Activated T-cell treated with anti-CD3 and anti-CD28 coated beads, Interleukin-2, amount 50 U/mL, for 72 hours (primary cell): ENCODE measurements at regions not wholly inside any gene's neighbourhood (a gene's known extent, or its start where the extent isn't known, plus 50 kb on each side); places are given as distances from the start of the nearest gene placed in this dataset.

ENCODE experiments used
- ATAC-seq, 2 donors: fragments of 150-1000 bp; cut with Tn5 transposase; replicated peaks in 1 of 2; 2 replicates each; pipeline ENCODE4 v1.10.0; 2021; ENCODE audit warnings: moderate library complexity in 2 of 2, mild to moderate bottlenecking in 1 of 2
- DNase-seq, 2 donors: peaks; one replicate each; pipeline ENCODE4 v3.0.0; 2021 to 2022; ENCODE audit warnings: mixed read lengths in 1 of 2
- H3K27ac Mint-ChIP-seq: one replicate; pipeline ENCODE4 v1.8.0; 2022; ENCODE audit warnings: mild to moderate bottlenecking, moderate library complexity, mixed read lengths
- H3K27me3 Mint-ChIP-seq: one replicate; pipeline ENCODE4 v1.8.0; 2022; ENCODE audit warnings: low read depth, mixed read lengths
- H3K36me3 Mint-ChIP-seq, 2 donors: one replicate each; pipeline ENCODE4 v1.8.0; 2022; ENCODE audit warnings: mixed read lengths in 2 of 2, mild to moderate bottlenecking in 1 of 2; ENCODE audit not compliant: insufficient read depth in 2 of 2
- H3K4me1 Mint-ChIP-seq: one replicate; pipeline ENCODE4 v1.8.0; 2022; ENCODE audit warnings: low read depth, mixed read lengths
- H3K4me3 Mint-ChIP-seq, 2 donors: one replicate each; pipeline ENCODE4 v1.8.0; 2022; ENCODE audit warnings: mild to moderate bottlenecking in 2 of 2, mixed read lengths in 2 of 2, moderate library complexity in 2 of 2
- H3K9me3 Mint-ChIP-seq, 2 donors: one replicate each; pipeline ENCODE4 v1.8.0; 2022; ENCODE audit warnings: mixed read lengths in 2 of 2

DNA sequence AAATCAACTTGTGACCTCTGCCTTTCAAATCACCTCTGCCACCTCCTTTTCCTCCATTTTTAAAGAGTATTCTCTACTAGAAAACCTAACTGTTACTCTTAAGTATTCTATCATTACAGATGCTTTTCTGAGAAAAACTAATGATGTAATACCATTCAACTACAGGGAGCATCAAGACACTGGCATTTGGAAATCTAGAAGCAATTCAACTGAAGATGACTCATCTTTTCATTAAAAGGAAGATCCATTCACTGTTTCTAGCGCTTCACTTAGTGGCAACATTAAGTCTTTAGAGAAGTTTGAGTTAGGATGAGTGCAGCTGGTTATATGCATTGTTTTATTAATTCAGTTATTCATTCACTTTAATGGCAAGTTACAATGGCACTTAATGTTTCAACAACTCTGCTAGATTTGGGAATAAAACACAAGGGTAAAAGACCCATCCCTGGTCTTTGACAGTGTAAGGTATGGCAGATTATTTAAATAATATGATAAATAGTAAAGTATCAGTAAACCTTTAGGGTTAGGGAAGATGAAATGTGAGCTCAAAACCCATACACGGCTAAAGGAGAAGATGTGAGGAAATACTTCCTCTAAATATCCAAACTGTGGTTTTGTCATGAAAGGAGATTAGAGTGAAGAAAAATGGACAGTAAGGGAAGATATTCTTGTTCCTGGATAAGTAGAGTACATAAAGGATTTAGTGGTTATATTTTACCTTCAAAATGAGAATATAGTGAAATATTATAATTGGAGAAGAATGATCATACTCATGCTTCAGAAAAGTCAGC, 61.7 kb downstream of the KCNJ2 start:
- H3K4me1 Mint-ChIP-seq: no peaks in the 10 kb centered on the region
- DNase-seq (no peak), ATAC-seq (no peak)
- H3K27ac Mint-ChIP-seq: no peak overlapping the region
- H3K36me3 Mint-ChIP-seq: no peaks in the 10 kb centered on the region
- H3K4me3 Mint-ChIP-seq: no peak overlapping the region
- peaks cover 3 to 4% of the 10 kb centered on the region in 2 donors for H3K9me3 Mint-ChIP-seq
- H3K27me3 Mint-ChIP-seq: no peaks in the 10 kb centered on the region

DNA sequence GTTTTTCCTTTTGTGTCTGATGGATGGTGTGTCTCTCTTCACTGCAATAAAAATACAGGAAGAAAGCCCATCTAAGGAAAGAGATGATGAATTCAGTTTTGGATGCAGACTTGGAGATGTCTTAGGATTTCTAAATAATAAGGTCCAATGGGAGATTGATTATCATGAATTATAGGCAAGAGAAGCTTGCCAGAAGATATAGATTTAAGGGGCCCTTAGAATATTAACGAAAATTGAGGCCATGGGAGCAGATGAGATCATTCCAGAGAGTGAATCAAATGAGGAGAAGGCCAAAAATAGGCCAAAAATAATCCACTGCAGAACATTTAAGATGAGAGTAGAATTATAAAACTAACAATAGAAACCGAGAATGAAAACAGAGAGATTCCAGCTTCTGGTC, 63.1 kb downstream of the KCNJ2 start:
- ATAC-seq (no peak), DNase-seq (no peak)
- Mint-ChIP-seq H3K27me3 (no peaks in the 10 kb centered on the region), H3K9me3 (peaks cover 6 to 11% of the 10 kb centered on the region in 2 donors), H3K4me3 (no peak overlapping the region), H3K27ac (no peak overlapping the region), H3K36me3 (no peaks in the 10 kb centered on the region), H3K4me1 (no peaks in the 10 kb centered on the region)

DNA sequence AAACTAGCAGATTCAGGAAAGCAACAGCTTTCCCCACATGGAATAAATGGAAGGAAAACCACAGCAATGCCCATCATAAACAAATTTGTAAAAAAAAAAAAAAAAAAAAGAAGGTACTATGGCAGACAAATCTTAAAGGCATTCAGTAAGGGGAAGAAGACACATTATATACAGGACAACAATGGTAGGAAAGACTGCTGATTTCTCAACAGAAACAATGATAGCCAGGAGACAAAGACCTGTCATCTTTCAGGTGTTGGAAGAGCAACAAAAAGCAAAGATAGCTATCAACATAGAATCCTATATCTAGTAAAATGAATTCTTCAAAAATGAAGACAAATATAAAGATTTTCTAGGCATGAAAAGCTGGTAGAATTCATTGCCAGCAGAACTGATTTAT, 65.9 kb downstream of the KCNJ2 start:
- Mint-ChIP-seq H3K4me3 (no peak overlapping the region), H3K27ac (no peak overlapping the region), H3K36me3 (no peaks in the 10 kb centered on the region), H3K27me3 (no peaks in the 10 kb centered on the region), H3K4me1 (no peaks in the 10 kb centered on the region), H3K9me3 (peaks cover 6 to 13% of the 10 kb centered on the region in 2 donors)
- no peak for ATAC-seq
- DNase-seq: no peak

DNA sequence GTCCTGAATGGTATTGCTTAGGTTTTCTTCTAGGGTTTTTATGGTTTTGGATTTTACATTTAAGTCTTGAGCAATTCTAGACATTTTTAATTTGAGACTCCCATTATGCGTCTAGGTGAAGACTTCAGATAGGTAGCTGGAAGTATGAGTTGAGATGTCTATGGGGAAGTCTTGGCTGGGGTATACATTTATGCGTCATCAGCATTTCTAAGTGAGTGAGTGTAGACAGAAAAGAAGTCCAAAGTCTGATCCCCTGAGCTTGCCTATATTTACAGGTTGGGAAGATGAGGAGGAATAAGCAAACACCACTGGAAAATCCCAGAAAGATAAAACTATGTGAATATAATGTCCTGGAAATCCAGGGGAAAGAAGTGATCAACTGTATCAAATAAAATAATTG, 68.9 kb downstream of the KCNJ2 start:
- Mint-ChIP-seq H3K4me1 (no peaks in the 10 kb centered on the region), H3K9me3 (peaks cover 3 to 11% of the 10 kb centered on the region in 2 donors), H3K36me3 (no peaks in the 10 kb centered on the region), H3K27me3 (no peaks in the 10 kb centered on the region), H3K27ac (no peak overlapping the region), H3K4me3 (no peak overlapping the region)
- ATAC-seq (no peak), DNase-seq (no peak)

DNA sequence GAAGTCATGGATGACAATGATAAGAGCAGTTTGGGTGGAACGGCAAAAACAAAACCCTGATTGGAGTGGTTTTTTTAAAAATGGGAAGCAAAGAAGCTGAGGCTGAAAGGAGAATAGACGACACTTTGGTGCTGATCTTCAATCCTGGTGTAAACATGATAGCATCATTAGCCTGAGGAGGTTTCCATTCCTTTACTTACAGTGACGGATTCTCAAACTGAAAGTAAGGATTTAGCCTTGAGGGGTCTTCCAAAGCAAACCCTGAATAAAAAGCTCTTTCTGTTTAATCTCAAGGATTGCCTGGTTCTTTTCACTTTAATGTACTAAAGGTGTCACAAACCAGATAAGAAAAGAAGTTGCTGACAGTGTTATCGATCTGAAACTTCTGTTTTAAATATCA, 69.3 kb downstream of the KCNJ2 start:
- Mint-ChIP-seq H3K9me3 (peaks cover 3 to 11% of the 10 kb centered on the region in 2 donors), H3K4me1 (no peaks in the 10 kb centered on the region), H3K4me3 (no peak overlapping the region), H3K27me3 (no peaks in the 10 kb centered on the region), H3K36me3 (no peaks in the 10 kb centered on the region), H3K27ac (no peak overlapping the region)
- DNase-seq (no peak), ATAC-seq (no peak)

DNA sequence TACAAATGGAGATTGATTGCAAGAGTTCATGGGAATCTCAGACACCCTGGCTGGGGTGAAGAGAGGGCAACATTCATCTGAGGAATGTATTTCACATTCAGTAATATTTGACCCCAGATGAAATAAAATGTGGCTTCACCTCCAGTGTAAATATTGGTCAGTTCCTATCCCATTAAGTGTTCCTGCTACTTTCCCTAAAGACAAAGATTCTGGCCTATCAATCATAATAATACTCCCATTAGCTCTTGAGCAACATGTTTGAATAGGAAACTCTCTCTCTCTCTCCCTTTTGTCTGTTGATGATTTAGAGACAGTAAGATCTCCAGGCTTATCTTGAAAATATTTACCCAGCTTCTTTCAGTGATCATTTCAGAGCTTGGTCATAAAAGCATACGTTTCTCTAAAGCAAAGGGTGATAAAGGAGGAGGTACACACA, 70.1 kb downstream of the KCNJ2 start:
- peaks cover 3 to 11% of the 10 kb centered on the region in 2 donors for H3K9me3 Mint-ChIP-seq
- H3K27ac Mint-ChIP-seq: no peak overlapping the region
- H3K4me3 Mint-ChIP-seq: no peak overlapping the region
- ATAC-seq (no peak), DNase-seq (no peak)
- no peaks in the 10 kb centered on the region for H3K27me3 Mint-ChIP-seq
- H3K36me3 Mint-ChIP-seq: no peaks in the 10 kb centered on the region
- no peaks in the 10 kb centered on the region for H3K4me1 Mint-ChIP-seq

DNA sequence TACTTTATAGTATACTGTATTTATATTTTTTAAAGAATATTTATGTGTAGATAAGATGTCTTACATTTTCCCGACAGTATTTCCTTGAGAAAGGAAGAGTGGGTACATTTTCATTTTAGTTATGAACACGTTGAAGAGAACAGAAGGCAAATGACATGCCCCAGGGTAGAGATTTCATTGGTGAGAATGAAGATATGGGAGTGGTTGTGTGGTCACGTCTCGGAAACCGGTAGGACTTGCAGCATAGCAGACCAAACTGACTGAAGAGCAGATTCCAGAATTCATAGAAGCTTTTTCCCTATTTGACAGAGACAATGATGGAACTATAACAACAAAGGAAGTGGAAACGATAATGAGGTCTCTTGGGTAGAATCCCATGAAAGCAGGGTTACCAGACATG, 71.7 kb downstream of the KCNJ2 start:
- Mint-ChIP-seq H3K4me1 (no peaks in the 10 kb centered on the region), H3K27ac (no peak overlapping the region), H3K4me3 (no peak overlapping the region), H3K27me3 (no peaks in the 10 kb centered on the region), H3K9me3 (peaks cover 3 to 9% of the 10 kb centered on the region in 2 donors), H3K36me3 (no peaks in the 10 kb centered on the region)
- ATAC-seq (no peak), DNase-seq (no peak)

DNA sequence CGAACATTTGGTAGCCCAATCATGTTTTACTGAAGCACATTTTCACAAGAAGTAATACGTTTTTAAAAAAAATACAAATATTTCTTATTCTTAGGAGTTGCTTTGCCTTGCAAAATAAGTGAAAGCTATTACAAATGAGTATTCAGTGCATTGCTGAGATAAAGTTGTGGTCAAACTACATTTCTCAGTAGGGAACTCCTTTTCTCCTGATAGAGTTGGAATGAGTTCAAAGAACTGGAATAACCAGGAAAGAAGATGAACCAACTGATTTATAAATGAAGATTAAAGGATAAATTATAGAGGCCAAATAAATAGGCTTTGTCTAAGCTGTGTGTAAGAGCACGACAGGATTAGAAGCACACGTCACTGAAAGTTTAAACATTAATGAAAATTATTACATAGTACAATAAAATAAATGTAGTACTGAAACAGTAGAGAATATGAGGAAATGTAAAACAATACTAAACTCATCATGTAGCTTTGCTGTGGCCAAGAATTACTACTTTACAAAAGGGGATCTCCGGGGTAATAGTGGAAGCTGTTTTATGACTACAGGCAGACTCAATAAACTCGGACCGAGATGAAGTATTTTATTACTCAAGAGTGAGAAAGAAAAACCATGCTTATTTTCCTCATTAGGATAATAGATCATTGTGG, 73.6 kb downstream of the KCNJ2 start:
- no peak for ATAC-seq
- Mint-ChIP-seq H3K4me1 (no peaks in the 10 kb centered on the region), H3K27me3 (no peaks in the 10 kb centered on the region), H3K9me3 (no peaks in the 10 kb centered on the region), H3K36me3 (no peaks in the 10 kb centered on the region), H3K4me3 (no peak overlapping the region), H3K27ac (no peak overlapping the region)
- DNase-seq: no peak

DNA sequence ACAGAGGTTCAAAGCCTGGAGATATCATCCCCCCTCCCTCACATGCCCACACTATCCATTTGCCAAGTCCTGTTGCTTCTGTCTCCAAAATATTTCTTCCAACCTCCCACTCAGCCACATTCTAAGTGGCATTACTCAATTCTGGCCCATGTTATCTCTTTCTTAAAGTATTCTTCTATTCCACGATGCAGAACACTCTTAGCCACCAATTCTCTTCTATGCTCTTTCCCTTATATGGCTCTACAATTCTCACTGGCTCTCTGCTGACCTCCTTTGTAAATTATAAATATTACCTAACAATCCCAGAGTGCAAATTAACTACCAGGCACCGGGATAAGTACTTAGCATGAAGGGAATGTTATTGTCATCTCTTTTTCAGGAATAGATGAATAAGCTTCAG, 82.4 kb downstream of the KCNJ2 start:
- Mint-ChIP-seq H3K9me3 (no peaks in the 10 kb centered on the region), H3K27me3 (no peaks in the 10 kb centered on the region), H3K4me3 (no peak overlapping the region), H3K36me3 (no peaks in the 10 kb centered on the region), H3K27ac (no peak overlapping the region), H3K4me1 (no peaks in the 10 kb centered on the region)
- ATAC-seq (no peak), DNase-seq (no peak)

DNA sequence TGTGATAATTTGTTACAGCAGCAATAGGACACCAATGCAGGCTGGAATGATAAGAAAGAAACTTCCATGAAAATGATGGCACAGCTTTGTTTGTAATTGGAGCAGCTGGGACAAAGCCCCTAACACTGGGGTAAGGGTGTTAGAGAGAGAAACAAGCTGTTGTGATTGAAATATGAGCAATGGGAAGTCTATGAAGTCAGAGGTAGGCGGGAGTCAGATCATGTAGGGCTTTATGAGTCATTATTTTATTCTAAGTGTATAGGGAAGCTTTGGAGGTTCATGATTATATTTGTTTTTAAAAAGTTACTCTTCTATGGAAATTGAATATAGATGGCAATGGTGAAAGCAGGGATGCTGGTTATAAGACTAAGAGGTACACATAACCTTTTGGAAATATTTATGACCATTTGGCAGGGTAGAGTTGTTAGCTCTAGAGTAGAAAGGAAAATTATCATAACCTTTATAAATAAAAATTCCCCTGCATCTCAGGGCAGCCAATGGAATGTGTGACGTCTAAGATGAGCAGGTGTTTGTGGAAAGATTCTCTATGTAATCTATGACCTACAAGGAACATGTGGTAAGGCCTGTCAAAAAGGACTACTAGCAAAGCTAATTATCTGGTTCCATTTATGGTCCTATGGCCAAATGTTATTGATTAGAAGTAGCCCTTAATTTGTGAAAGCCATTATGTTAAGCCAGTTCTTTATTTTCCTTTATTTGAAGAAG, 85.6 kb downstream of the KCNJ2 start:
- Mint-ChIP-seq H3K9me3 (no peaks in the 10 kb centered on the region), H3K36me3 (no peaks in the 10 kb centered on the region), H3K4me1 (no peaks in the 10 kb centered on the region), H3K27me3 (no peaks in the 10 kb centered on the region), H3K4me3 (no peak overlapping the region), H3K27ac (no peak overlapping the region)
- ATAC-seq: no peak
- no peak for DNase-seq

DNA sequence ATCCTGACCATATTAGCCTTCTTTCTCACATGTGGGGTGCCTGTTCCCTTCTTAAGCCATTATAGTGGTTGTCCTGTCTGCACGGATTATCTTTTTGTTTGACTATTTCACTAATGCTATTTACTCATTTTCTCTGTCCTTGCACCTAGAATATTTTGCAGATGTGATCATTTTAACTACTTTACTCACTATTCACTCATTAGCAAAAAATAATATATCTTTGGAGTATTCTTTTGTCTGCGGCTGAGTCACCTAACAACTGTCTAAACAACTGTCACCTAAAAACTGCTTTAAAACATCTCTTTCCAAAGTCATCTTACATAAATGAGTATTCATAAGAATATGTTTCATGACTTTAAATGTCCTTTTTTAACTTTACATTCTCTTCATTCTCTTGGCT, 87.4 kb downstream of the KCNJ2 start:
- DNase-seq: no peak
- H3K36me3 Mint-ChIP-seq: no peaks in the 10 kb centered on the region
- no peaks in the 10 kb centered on the region for H3K27me3 Mint-ChIP-seq
- ATAC-seq: no peak
- H3K4me3 Mint-ChIP-seq: no peak overlapping the region
- no peaks in the 10 kb centered on the region for H3K4me1 Mint-ChIP-seq
- H3K9me3 Mint-ChIP-seq: peaks cover 0 to 2% of the 10 kb centered on the region in 2 donors
- no peak overlapping the region for H3K27ac Mint-ChIP-seq

DNA sequence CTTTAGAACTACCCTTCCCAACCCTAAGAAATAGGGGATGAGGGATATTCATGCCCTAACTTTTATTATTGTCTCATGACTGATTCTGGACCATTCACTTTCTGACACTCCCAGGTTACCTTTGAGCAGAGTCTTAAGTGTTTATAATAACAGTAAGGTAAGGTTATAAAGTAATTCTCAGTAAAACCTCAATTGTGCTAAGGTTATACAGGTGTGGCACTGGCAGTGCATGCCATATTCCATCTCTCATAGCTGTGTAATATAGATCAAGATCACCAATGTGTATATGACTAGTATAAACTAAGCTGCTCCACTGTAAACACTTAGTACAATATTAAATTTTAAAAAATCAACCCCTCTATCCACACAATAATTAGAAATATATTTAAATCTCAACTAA, 89.1 kb downstream of the KCNJ2 start:
- H3K4me3 Mint-ChIP-seq: no peak overlapping the region
- ATAC-seq (no peak), DNase-seq (no peak)
- H3K27ac Mint-ChIP-seq: no peak overlapping the region
- H3K27me3 Mint-ChIP-seq: no peaks in the 10 kb centered on the region
- no peaks in the 10 kb centered on the region for H3K36me3 Mint-ChIP-seq
- peaks cover 0 to 2% of the 10 kb centered on the region in 2 donors for H3K9me3 Mint-ChIP-seq
- no peaks in the 10 kb centered on the region for H3K4me1 Mint-ChIP-seq

DNA sequence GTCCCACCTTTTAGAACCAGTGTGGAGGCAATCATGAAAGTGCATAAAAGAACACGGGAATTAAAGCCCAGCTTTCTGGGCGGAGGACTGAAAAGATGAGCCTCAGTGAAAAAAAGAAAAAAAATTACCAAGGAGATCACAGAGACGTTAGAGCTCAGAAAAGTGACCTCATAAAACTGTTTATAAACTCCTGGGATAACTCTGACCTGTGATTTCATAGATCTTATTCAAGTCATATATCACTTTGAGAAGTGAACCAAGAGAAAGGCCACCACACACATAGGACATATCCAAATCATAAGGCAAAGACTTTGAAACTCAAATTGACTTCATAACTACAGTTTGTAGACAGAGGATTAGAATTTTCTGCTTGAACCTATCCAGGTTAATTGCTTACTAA, 90.1 kb downstream of the KCNJ2 start:
- no peak overlapping the region for H3K27ac Mint-ChIP-seq
- H3K4me1 Mint-ChIP-seq: no peaks in the 10 kb centered on the region
- no peaks in the 10 kb centered on the region for H3K27me3 Mint-ChIP-seq
- H3K4me3 Mint-ChIP-seq: no peak overlapping the region
- ATAC-seq: no peak
- peaks cover 0 to 2% of the 10 kb centered on the region in 2 donors for H3K9me3 Mint-ChIP-seq
- no peak for DNase-seq
- H3K36me3 Mint-ChIP-seq: no peaks in the 10 kb centered on the region
